ENCODE measurements at regions not wholly inside any gene's neighbourhood (a gene's known extent, or its start where the extent isn't known, plus 50 kb on each side); places are given as distances from the start of the nearest gene placed in this dataset.
A peak's percentile ranks its signal among the peaks of the same experiment; 100 is the strongest.
"Not testable (repeated sequence)": the region's sequence is repeated elsewhere in the genome, so short reads cannot be mapped to it uniquely, and the experiment has no call there.

GRCh38 chr12:75698052-75698451, 186.6 kb upstream of the KRR1 start:
- peak; percentile 31 for DNase-seq

- no peak for DNase-seq
These were observed 184.5 kb upstream of the KRR1 start for GRCh38 chr12:75695926-75696325.

GRCh38 chr12:75694534-75695268, 183.3 kb upstream of the KRR1 start:
- DNase-seq: no peak

GRCh38 chr12:75692876-75693275, 181.5 kb upstream of the KRR1 start:
- DNase-seq: no peak

GRCh38 chr12:75690296-75690955, 179.0 kb upstream of the KRR1 start:
- DNase-seq: no peak

- peak; percentile 14 for DNase-seq
These were observed 174.8 kb upstream of the KRR1 start for GRCh38 chr12:75686233-75686632.

- no peak for DNase-seq
These were observed 174.3 kb upstream of the KRR1 start for GRCh38 chr12:75685617-75686225.

- DNase-seq: peak; percentile 64
These were observed 173.5 kb upstream of the KRR1 start for GRCh38 chr12:75684678-75685616.

- not testable (repeated sequence) for DNase-seq
These were observed 172.7 kb upstream of the KRR1 start for GRCh38 chr12:75683995-75684586.

GRCh38 chr12:75683220-75683619, 171.8 kb upstream of the KRR1 start:
- DNase-seq: no peak

GRCh38 chr12:75677522-75677921, 166.1 kb upstream of the KRR1 start:
- no peak for DNase-seq

GRCh38 chr12:75674393-75674792, 163.0 kb upstream of the KRR1 start:
- DNase-seq: no peak

GRCh38 chr12:75672200-75672599, 160.8 kb upstream of the KRR1 start:
- DNase-seq: peak; percentile 86

GRCh38 chr12:75670216-75670615, 158.8 kb upstream of the KRR1 start:
- peak; percentile 44 for DNase-seq

- no peak for DNase-seq
These were observed 155.5 kb upstream of the KRR1 start for GRCh38 chr12:75666939-75667334.

- no peak for DNase-seq
These were observed 154.9 kb upstream of the KRR1 start for GRCh38 chr12:75666126-75666938.

GRCh38 chr12:75665216-75665615, 153.8 kb upstream of the KRR1 start:
- DNase-seq: no peak

- no peak for DNase-seq
These were observed 151.2 kb upstream of the KRR1 start for GRCh38 chr12:75662511-75663159.

- DNase-seq: peak; percentile 18
These were observed 150.5 kb upstream of the KRR1 start for GRCh38 chr12:75661908-75662307.

GRCh38 chr12:75660805-75661404, 149.5 kb upstream of the KRR1 start:
- DNase-seq: no peak

- no peak for DNase-seq
These were observed 148.7 kb upstream of the KRR1 start for GRCh38 chr12:75660107-75660530.
